ENCODE measurements at regions not wholly inside any gene's neighbourhood (a gene's known extent, or its start where the extent isn't known, plus 50 kb on each side); places are given as distances from the start of the nearest gene placed in this dataset.

DNA sequence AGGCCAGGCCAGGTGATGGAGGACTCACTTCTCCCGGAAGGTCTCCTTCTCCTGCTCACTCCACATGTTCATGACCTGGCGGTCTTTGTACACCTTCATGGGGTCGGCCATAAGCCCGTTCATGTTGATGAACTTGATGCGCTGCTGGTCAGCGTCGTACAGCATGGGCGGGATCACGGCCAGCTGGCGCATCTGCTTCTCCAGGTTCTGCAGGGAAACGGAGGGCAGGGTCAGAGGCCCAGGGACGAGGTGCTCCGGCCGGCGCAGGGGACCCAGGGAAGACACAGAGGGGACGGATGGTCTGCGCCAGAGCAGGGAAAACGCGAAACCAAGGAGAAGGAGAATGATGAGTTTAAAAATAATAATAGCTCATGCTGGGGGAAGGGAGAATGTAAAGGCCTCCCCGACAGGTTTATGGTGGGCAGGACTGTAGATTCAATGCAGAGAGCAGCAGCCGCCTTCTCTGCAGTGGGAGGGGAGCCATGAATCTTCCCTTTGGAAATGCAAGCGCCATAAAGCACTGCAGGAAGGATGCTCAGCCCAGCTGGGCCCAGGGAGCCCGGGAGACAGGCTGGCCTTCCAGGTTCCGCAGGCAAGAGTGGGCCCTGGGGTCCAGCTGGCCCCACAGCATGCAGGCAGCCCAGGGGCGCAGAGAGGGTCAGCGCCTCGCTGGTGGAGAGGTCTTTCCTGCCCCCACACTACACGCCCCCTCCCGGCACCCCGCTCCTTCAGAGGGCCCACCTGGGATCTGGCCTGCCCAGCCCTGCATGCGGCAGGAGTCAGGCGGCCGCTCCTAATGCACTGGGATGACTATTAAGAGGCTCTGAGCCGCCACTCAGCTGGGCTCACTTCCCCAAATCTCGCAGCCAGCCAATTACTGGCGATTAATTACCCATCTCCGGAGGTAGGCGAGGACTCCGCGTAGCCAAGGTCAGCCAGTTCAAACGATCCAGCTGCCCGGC lies 132.0 kb downstream of the RFLNA start:
- DNase-seq: no peak

DNA sequence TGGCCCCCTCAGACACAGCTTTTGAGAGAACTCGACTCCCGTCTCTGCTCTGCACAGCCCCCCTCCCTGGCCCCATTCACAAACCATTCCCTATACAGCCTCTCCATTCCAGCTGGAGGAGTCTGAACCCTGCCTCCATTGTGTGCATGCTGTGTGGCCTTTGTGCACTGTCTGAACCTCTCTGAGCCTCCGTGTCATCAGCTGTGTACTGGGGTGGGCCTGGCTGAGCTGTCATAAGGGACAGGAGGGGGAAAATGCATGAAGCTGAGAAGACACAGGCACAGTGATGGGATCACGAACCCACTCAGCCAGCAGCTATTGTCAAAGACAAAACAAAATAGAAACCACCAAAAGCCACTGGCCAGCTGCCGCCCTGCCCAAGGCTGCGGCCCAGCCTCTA lies 130.8 kb downstream of the RFLNA start:
- DNase-seq: no peak

DNA sequence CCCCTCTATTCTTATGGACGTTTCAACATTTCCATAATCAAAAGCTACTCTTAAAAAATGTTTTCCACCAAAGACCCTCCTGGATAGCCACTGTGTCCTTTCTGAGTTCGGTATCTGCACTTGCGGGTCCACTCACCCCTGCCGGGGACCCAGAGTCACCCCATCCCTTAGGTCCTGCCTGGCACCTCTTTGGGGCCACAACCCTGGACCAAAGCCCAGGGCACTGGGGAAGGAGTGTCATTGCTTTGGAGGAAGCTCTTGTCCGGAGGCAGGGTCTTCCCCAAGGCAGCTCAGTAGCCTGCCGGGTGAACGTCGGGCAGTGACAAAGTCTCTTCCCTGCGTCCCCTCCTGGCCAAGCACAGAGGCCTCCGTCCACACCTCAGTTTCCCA lies 129.6 kb downstream of the RFLNA start:
- no peak for DNase-seq

DNA sequence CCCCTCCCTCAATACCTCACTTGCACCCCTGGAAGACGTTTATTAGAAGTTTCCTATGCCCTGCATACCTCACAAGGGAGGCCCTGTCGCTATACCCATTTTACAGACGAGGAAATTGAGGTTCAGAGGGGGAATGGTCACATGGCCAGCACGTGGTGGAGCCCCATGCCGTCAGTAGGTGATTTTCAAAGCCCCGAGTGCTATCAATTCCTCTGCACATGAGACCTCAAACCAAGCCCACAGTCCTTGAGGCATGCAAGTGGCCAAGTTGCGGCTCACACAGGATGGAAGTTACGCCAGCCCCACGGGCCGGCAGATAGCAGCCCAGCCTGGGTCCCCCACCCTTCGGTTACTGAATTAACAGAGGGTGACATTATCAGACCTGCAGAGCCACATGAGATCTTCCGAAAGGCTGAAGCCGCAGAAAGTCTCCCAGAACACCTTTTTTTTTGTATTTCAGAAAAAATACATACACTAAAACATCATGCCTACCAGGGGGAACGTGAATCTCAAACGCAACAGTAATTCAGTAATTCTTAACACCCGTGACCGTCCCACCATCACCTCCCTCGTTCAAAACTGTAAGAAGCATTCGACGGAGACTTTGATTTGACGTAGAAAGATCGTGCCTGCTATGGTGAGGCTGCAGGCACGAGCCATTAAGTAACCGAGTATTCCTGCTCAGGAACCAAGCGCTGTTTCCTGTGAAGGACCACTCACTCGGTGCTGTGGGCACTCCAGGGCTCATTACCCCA lies 129.0 kb downstream of the RFLNA start:
- DNase-seq: no peak

DNA sequence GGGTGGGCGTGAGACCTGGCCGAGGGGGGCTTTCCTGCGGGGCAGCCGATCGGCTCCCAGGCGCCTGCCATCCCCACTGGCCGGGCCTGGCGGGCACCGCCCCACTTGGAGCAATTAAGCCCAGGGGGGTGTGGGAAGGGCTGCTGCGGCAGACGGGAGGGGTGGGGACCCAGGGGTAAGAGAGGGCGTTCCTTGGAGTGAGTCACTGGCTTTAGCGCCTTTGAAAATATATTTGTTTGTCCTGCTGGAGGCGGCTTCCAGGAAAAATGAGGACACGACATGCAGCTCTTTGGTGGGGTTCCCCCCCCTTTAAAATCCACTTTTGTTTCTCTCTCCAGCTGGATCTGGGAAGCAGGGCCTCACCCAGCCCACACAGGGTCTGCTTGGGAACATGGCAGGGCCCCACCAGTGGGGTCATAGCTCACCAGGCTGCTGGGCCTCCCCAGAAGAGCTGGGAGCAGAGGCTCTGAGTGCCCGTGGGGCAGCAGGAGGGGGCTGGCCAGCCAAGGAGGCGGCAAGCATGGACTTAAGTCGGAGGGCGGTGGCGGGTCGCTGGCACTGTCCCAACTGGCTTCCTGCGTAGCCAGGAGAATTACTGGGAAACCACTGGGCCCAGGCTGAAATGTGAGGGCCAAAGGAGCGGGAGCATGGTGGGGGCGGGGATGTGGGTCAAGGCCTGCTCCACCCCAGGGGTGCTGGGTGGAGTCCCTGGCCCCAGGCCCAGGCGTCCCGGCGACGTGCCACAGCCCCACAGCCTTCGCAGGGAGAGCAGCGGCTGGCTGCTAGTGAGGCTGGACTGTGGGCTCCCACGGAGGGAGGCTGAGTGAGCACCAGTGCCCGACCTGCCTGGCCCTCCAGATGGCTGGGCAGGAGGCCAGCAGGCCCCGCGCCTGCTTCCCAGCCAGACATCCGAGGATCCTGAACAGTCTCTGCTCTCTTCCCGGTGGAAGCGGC lies 128.0 kb downstream of the RFLNA start:
- DNase-seq: peak; percentile 94

DNA sequence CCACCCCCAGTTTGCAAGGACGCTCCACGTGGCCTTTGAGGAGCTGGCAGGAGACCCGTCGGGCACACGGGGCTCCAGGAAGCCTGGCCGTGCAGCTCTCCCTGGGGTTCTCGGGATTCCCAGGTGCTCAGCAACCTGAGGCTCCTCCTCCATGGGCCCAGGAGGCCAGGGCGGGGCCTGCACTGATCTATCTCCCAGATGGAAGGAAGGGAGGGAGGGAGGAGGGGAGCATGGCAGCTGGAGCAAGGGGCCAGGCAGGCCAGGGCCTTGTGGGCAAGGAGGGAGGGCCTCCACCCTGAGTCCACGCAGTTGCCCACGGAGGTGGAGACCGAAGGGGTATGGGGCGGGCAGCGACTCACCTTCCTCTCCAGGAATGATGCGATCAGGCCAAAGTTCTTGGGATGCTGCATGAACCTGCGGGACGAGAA lies 127.3 kb downstream of the RFLNA start:
- no peak for DNase-seq

DNA sequence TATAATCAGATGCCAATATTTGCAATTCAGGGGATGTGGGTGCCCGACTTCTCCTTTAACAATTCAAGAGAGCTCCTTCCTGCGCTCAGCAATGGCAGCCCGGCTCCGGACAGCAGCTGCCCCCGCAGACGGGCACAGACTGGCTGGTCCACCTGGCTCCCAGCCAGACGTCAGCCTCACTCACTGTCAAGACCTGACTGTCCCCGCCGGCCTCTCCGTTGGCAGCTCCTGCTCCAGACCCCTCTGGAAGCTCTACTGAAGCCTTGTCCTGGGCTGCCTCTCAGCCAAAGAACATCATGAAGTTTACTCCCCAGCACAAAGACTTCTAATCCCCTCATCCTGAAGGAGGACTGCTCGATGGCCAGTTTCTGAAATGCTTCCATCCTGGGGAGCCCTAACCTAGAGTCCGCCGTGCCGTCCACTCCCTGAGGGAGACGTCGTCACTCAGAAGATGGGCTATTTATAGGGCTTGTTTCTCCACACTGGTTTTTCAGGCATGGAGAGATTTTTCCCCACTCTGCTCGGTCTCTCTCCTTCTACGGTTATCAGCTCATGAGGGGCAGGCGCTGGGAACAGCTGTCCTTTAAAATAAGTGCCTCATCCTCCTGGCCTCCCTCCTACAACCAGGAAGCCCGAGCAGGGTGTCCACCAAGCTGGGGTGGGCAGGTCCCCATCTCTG lies 126.2 kb downstream of the RFLNA start:
- no peak for DNase-seq

DNA sequence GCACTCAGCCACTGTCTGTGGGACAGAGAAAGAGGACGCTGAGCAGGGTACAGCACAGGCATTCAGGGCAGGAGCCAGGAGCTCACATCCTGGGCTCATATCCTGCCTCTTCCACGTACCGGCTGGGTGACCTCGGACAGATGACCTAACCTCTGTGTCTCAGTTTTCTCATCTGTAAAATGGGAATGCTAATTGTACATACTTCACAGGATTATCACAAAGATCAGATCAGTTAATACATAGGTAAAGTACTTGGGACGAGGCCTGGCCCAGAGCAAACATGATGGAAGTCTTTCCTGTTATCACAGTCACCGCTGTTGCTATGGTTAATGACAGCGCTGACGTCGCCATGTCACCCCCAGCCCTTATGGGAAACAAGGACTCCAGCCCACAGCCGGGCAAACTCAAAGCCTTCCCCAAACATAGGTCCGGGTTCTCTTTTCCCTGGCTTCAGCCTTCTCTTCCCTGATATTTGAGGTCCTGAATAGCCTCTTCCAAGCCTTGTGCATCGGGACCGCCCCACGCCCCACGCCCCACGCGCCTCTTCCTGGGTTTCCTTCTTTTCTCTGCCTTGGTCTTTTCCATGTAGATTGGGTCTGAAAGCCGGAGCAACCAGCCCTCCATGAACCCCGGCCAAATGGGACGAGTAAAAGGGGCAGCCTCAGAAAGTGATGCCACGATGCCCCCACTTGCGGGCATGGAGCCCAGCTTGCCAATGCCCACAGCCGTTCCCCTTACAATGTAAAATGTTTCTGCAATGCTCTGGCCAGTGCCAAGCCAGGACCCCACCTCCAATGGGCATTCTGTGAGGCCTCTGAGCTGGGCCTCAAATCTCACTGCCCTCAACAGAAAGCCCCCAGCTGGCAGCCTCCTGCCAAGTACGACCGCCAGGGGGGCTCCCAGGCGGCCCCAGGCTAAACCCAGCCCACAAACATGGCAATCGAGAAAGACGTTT lies 125.4 kb downstream of the RFLNA start:
- DNase-seq: no peak

DNA sequence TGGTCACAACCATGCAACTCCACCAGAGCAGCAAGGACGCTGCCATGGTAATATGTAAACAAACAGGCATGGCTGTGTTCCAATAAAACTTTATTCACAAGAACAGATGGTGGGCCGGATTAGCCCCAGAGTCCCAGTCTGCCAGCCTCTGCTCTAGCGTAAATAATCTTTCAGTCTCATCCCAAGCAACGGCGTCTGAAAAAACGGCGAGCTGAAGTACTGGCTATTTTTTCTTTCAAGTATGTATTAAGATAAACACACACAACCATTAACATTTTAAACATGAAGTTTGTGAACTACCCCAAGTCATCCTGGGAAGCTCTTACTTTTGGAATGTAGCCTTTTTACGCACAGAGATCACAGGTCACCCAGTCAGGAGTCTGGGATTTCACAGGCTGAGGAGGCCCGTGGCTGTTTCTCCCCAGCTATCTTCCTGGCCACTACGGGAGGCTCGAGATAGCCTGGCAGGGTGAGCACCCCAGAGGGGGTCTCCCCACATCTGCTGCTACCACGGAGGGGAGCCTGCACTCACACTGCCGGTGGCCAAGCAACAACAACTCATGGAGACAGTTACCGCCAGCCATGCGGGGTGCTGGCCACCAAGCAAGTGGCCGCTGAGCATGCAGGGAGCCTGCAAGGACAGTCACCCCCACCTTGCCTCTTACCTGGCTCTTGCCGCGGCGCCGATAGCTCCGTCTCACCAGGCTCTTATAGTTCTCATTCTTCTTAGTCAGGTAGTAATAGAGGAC lies 124.6 kb downstream of the RFLNA start:
- DNase-seq: no peak

DNA sequence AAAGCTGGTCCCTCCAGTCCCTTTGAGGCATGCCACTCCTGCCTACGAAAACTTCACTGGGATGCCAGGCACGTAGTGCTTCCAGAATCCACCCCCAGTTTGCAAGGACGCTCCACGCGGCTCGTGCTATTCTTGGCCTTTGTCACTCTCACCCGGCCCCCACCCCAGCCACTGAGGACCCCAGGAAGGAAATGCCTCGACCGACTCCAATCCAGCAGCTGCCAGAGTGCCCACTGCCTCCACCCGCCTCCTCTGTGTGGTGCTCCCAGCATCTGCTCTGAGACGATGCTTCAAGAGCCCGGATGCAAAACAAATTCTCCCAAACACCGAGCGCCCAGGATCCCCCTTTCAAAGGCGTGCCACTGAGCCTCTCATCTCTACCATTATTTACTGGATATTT lies 123.9 kb downstream of the RFLNA start:
- no peak for DNase-seq

DNA sequence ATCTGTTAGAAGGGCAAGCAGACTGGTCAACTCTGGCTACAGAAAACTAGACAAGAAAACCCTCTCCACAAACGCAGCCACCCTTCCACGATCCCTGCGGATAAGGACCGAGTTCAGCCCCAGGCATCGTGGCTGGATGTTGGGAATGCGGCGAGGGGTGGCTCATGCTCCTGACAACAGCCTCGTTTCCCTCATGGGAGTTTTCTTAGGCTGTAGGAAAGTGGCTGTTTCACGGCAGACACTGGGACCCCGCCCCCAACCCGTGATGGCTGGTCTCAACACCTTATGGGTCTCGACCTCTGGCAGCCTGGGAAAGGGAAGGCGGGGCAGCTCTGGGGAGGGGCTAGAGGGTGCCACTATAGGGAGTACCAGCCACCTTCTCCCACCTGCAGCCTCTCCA lies 123.3 kb downstream of the RFLNA start:
- no peak for DNase-seq

DNA sequence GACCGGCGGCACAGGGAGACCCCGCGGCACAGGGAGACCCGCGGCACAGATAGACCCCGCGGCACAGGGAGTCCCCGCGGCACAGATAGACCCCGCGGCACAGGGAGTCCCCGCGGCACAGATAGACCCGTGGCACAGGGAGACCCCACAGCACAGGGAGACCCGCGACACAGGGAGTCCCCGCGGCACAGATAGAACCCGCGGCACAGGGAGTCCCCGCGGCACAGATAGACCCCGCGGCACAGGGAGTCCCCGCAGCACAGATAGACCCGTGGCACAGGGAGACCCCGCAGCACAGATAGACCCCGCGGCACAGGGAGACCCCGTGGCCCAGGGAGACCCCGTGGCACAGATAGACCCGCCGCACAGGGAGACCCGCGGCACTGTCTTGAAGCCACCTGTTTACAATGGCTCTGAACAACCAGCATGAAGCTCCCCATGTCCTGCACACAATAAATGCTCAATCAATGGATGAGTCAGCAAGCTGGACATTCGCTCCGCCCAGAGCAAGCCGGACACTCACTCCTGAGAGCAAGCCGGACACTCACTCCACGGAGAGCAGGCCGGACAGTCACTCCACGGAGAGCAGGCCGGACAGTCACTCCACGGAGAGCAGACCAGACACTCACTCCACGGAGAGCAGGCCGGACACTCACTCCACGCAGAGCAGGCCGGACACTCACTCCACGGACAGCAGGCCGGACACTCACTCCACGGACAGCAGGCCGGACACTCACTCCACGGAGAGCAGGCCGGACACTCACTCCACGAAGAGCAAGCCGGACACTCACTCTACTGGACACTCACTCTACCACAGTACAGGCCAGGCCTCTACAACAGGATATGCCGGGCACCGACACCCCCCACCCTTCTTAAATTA lies 121.9 kb downstream of the RFLNA start:
- no peak for DNase-seq

DNA sequence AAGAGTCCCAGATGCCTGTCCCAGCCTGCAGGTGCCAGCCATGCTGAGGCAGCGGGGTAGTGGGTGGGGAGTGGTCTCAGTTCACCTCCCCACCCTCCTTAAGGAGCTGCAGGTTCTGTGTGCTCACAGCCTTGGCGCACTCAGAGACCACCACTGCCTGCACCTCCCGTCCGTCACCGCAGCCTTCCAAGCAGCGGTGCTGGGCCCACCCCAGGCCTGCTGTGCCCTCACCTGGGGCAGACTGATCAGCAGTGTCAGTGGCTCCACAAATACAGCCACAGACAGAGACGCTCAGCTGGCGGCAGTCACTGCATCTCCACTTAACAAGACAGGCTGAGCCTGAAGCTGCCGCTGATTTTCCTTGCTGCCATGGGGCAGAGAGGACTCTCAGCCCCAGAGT lies 120.2 kb downstream of the RFLNA start:
- DNase-seq: no peak

DNA sequence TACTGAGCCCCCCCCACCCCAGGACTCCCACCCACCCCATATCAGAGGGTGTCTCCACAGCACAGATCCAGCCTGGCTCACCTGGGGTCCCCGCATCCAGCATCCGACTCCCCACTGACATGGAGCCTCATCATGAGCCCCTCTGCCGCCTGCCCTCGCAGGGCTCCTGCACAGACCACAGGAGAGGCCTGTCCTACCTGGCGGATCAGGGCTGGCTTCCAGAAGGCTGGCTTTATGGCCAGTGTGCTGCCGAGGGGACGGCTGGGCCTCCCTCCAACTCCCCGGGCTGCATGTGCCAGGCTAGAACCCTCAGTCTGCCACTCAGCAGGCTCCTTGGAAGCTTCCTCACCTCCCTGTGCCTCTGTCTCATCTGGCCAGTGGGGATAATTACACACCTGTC lies 119.0 kb downstream of the RFLNA start:
- no peak for DNase-seq

DNA sequence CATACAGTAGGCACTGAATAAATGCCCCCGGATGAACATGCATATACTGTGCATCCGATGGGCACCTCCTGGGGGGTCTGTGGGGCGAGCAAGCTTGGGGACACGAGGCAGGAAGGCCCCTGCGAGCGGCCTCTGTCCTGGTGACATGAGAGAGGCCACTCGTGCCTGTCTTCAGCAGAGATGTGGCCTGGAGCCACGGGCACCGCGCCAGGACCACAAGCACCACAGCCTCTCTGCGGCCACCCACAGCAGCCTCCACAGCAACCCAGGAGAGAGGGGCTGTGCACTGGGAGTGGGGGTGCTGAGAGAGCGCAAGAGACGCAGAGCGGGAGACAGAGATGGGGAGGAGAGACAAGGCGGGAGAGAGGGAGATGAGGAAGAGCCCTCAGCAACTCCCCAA lies 118.5 kb downstream of the RFLNA start:
- DNase-seq: no peak

DNA sequence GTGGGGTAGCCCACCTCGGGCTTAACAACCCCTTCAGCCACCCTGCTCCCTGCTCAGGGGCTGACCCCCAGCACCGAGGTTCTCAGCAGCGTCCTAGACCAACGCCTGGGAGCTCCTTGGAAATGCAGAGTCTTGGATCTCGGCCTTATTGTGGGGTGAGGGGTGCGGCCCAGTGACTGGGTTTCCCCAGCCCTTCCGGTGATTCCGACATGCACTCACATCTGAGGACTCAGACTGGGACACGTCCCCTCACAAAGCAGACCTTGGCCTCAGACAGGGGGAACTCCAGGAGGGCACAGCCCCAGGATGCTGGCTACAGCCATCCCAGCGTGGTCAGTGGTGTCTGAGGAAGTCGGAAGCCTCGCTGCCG lies 117.7 kb downstream of the RFLNA start:
- no peak for DNase-seq

DNA sequence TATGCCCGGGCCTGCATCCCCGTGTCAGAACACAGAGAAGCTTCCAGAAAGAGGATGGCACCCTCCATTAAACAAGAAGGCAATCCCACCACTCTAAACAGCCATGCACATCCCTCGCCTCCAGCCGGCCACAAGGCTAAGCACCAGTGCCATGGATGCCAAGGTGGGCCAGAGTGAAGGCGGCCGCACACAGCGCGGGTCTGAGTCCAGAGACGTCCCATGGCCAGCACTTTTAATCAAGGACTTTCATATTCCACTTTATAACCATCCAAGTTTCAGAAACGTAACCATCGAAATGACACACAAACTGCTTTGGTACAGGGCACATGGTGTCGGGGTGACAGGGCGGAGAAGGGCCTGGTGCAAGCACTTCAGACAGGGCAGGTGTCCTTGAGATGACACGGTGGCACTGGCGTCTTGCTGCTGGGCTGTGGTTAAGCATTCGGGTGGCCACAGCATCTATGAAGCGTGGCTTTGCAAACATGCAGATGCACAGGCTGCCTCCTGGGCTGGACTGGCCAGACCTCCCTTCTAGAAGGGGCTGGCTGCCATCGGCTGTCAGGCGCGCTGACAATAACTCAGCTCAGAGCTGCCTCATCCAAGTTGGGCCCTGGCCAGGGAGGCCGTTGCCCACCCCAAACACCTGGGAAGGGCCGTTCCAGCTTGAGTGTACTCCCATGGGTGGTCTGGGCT lies 117.2 kb downstream of the RFLNA start:
- no peak for DNase-seq

DNA sequence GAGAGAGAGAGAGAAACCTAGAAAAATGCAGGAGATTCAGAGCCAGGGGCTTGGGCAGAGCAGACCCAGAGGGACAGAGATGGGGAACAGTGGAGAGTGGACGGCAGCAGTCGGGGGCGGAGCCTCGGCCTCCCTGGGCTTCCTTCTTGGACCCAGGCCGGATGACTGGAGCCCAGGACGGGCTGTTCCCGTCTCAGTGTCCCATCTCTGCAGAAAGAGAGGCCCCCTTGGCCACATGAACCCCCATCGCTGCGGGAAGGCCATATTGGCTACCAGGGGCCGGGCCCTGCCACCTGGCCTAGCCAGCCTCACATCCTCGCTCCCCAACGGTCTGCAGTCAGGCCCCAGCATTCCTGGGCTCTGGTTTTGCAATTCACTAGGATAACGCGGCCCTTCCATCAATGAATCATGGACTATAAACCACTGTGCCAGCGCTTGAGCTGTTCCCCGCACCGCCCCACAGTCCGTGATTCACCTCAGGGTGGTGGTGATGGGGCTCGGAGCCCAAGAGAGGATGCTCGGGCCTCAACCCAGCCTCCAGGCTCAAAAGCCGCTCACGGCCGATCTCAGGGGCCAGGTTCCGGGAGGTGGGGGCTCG lies 116.5 kb downstream of the RFLNA start:
- DNase-seq: no peak
